ENCODE measurements at regions not wholly inside any gene's neighbourhood (a gene's known extent, or its start where the extent isn't known, plus 50 kb on each side); places are given as distances from the start of the nearest gene placed in this dataset.

GRCh38 chr15:87354661-87355410 is 901.7 kb downstream of the NTRK3 start:
- ChIA-PET POLR2A (no interaction called here), CTCF (interaction anchor here (0.6 to 0.9 kb wide), 3 partner anchors 12 to 621 kb away, joined by 3 to 4 read pairs (median 3); no protein-coding TSS in a partner anchor)
- H3K36me3 ChIP-seq (ENCODE audit: control insufficient read depth in 2 of 2, insufficient read depth in 1 of 2, low read length in 2 of 2), result no peaks in the 10 kb centered on the region
- no peaks in the 10 kb centered on the region for H3K9me3 ChIP-seq (ENCODE audit: control insufficient read depth, insufficient read depth, low read depth, low read length)
- H3K4me3 ChIP-seq (ENCODE audit: low read depth, low read length), result no peak overlapping the region
- H3K27ac ChIP-seq (ENCODE audit: extremely low read depth, low read depth, low read length), result no peak overlapping the region
- TF ChIP-seq SP3 (tag by site-specific recombination; IDR thresholded peaks at IDR 0.05) (no peak), ZNF398 (tag by site-specific recombination; IDR thresholded peaks at IDR 0.05) (no peak), PBX3 (CRISPR knock-in tag; IDR thresholded peaks at IDR 0.05) (no peak), ZNF155 (tag by site-specific recombination; IDR thresholded peaks at IDR 0.05) (no peak), ZNF426 (tag by site-specific recombination; IDR thresholded peaks at IDR 0.05) (no peak), ZNF560 (tag by site-specific recombination; IDR thresholded peaks at IDR 0.05; ENCODE audit: borderline replicate concordance) (no peak), INSM2 (tag by site-specific recombination; IDR thresholded peaks at IDR 0.05) (no peak), ZNF366 (tag by site-specific recombination; conservative IDR thresholded peaks at IDR 0.05) (no peak), GLI4 (tag by site-specific recombination; IDR thresholded peaks at IDR 0.05) (no peak), ZBTB7A (tag by site-specific recombination; IDR thresholded peaks at IDR 0.05; ENCODE audit: low read depth) (no peak), ZNF23 (tag by site-specific recombination; IDR thresholded peaks at IDR 0.05; ENCODE audit: borderline replicate concordance) (no peak), ZNF670 (tag by site-specific recombination; IDR thresholded peaks at IDR 0.05; ENCODE audit: low read depth) (no peak)
- H3K4me1 ChIP-seq (ENCODE audit: control insufficient read depth, insufficient read depth, low read length), result peaks cover 3% of the 10 kb centered on the region; the same call in 1 of the 2 replicates

- POLR2A ChIA-PET, result no interaction called here
- Histone ChIP-seq H3K4me3 (ENCODE audit: low read depth, low read length) (no peak overlapping the region), H3K36me3 (ENCODE audit: control insufficient read depth in 2 of 2, insufficient read depth in 1 of 2, low read length in 2 of 2) (no peaks in the 10 kb centered on the region), H3K27ac (ENCODE audit: extremely low read depth, low read depth, low read length) (no peak overlapping the region), H3K4me1 (ENCODE audit: control insufficient read depth, insufficient read depth, low read length) (peaks cover 5% of the 10 kb centered on the region; the same call in 1 of the 2 replicates), H3K9me3 (ENCODE audit: control insufficient read depth, insufficient read depth, low read depth, low read length) (no peaks in the 10 kb centered on the region)
- CTCF ChIA-PET, result interaction anchor here (0.7 kb wide), 1 partner anchor 466 kb away, joined by 4 read pairs; no protein-coding TSS in a partner anchor
- TF ChIP-seq ZNF202 (tag by site-specific recombination; IDR thresholded peaks at IDR 0.05; ENCODE audit: borderline replicate concordance), result no peak
- TF ChIP-seq ZNF791 (tag by site-specific recombination; IDR thresholded peaks at IDR 0.05), result no peak
- TF ChIP-seq ZNF549 (tag by site-specific recombination; IDR thresholded peaks at IDR 0.05), result no peak
- TF ChIP-seq FEZF1 (tag by site-specific recombination; IDR thresholded peaks at IDR 0.05), result no peak
- TF ChIP-seq WT1 (tag by site-specific recombination; IDR thresholded peaks at IDR 0.05), result no peak
- TF ChIP-seq SETDB1 (IDR thresholded peaks at IDR 0.05; ENCODE audit: insufficient read length, low read length), result no peak
- no peak for TF ChIP-seq ZNF701 (tag by site-specific recombination; IDR thresholded peaks at IDR 0.05)
- no peak for TF ChIP-seq ZNF2 (tag by site-specific recombination; IDR thresholded peaks at IDR 0.05)
- TF ChIP-seq REST (tag by site-specific recombination; IDR thresholded peaks at IDR 0.05), result no peak
- no peak for TF ChIP-seq ZNF776 (tag by site-specific recombination; IDR thresholded peaks at IDR 0.05; ENCODE audit: borderline replicate concordance)
- no peak for TF ChIP-seq ZNF530 (tag by site-specific recombination; IDR thresholded peaks at IDR 0.05; ENCODE audit: low read depth)
- TF ChIP-seq ZBTB6 (tag by site-specific recombination; IDR thresholded peaks at IDR 0.05), result no peak
- no peak for TF ChIP-seq SP2 (tag by site-specific recombination; IDR thresholded peaks at IDR 0.05)
Observed at GRCh38 chr15:87349181-87349580, 907.4 kb downstream of the NTRK3 start.
